GM19023 (cell line): ENCODE measurements at regions not wholly inside any gene's neighbourhood (a gene's known extent, or its start where the extent isn't known, plus 50 kb on each side); places are given as distances from the start of the nearest gene placed in this dataset.

Experiments used
- ATAC-seq: cut with Tn5 transposase; IDR thresholded peaks from one replicate; pipeline ENCODE4 v1.9.1; 2021; ENCODE audit warnings: mild to moderate bottlenecking, moderate library complexity; ENCODE audit not compliant: unreplicated experiment

GRCh38 chr2:12795851-12796250 lies 79.1 kb downstream of the TRIB2 start:
- no peak for ATAC-seq

DNA sequence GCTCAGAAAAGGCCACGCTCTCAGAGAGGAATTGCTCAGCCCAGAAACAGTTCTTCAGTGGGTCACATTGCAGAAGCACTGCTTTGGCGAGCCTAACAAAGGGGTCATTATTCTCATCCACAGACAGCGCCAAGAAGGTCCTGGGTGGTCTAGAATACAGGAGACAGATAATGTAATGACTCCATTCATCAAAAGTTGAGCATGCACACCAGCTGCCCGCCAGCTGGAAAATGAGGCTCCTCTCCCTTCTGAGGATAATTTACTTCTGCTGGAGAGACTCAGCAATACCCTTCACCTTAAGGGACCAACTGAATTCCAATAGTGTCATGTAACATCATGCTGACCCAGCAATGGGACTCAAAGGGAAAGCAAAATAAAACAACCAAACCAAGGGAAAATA lies 79.9 kb downstream of the TRIB2 start:
- ATAC-seq, result no peak

DNA sequence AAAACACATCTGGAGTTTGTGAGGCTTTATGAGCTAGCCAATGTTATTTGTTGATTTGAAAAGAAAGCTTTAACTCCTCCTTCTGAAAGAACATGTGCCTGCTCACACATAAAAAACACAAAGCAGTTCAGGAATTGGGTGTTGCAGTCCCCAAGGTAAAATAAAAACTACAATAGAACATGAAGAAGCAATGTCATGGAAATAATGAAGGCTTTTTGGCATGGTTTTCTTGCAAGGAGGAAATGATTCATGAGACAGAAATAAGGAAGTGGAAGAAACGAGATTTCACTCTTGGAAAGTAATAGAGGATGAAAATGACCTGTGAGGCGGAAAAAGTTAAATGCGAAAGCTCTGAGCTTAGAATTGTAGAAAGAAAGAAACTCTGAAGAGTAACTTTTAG lies 81.1 kb downstream of the TRIB2 start:
- ATAC-seq, result no peak

GRCh38 chr2:12803607-12804006 lies 86.9 kb downstream of the TRIB2 start:
- ATAC-seq, result no peak

DNA sequence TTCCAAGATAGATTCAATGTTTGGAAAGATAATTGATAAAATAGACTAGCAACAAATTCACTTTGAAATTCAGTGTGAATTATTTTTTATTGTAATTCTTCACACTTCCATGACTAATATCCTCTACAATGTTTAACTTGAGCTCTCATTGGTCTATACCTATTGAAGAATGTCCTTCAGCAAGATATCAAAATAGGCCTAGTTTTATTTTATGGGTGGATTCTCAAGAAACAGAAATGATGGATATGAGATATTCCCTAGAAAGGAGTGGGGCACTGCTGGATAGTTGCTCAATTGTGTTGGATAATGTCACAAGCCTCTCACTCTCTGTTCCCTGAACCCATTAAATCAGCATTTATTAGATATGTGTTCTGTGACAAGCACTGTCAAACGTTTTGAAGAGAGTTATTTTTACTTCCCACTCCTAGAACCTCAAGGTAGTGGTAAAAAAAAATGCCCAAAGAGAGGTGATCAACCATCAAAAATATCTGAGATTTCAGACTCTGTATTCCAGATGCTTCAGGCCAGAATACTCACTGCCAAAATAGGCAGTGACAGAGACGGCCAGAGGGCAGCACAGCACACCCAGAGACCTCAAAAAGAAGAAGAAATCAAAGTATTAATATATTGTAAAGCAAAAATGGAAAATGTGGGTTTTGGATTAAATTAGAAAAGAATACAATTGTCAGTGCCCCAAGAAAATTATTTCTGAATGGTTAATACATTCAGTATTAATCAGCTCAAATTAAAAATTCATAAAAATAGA lies 87.5 kb downstream of the TRIB2 start:
- ATAC-seq, result no peak

GRCh38 chr2:12805033-12805432 lies 88.3 kb downstream of the TRIB2 start:
- no peak for ATAC-seq

- ATAC-seq, result no peak
These were observed 90.0 kb downstream of the TRIB2 start for GRCh38 chr2:12806549-12807242.

DNA sequence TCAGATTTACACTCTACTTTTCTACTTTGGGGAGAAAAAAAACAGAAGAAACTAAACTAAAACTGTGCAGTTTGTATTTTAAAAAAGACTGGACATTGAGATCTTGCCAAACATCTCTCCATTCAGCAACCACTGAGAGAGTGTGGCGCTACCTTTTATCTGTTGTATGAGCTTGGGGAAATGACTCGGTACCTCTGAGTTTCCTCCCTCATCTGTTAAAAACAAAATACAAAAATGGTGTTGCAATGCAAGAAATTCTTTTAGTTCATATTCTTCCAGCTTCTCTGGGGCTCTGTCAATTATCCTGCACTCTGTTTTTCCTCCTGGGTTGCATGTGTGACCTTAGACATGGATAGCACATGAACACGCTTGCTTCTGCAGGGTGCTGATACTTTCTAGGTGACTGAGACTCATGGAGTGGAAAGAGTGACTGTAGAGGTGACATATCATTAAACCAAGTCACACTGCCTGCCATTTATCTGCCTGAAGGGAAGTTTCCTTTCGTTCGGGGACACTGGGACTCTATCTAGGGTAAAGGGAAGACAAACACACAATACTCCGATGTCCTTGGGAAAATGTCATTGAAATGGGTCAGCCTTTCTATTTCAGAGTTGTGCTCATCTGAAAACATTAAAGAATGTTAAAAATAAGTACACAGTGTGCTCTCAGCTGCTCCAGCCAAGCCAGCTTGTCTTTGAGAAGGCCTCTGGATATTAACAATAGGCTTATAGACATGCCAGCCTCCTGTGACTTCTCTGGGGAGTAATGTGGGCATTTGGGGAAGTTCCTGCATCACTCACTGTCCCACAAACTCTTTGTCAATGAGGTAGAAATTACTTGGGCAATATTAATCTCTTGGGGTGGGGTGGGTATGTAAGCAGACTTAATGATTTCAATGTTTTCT lies 91.4 kb downstream of the TRIB2 start:
- no peak for ATAC-seq

DNA sequence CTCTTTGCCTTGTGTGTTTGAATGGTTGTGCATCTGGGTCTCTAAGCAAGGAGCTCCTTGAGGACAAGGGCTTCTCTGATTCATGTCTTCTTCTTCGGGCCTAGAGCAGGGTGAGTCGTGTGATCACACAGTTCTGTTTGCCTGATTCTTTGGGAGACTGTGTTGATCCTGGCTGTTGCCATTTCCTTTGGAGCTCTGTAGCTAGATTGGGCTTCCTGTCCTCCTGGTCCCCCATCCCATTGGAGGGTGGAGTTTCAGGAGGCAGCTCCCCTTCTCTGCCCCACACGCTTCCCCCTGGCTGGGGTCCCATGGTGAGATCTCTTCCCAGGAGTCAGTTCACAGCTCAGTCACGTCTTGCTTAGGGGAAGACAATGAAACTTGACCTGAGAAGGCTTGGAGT lies 92.8 kb downstream of the TRIB2 start:
- no peak for ATAC-seq

DNA sequence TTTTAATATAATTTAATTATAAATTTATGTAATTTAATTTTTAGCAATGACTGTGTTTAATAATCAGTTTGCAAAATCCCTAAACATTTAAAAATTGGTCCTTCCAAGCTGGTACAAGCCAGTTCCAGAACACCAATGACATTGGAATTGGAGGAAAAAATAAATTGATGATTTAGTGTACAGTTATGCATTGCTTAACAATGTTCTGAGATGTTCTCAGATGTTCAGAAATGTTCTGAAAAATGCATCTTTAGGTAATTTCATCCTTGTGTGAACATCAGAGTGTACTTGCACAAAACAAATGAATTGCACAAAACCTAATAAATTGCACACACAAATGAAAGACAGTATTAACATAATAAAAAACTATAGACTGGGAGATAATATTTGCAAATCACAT lies 95.2 kb downstream of the TRIB2 start:
- ATAC-seq, result no peak

- ATAC-seq, result no peak
These were observed 96.4 kb downstream of the TRIB2 start for GRCh38 chr2:12813166-12813565.

- no peak for ATAC-seq
These were observed 99.9 kb downstream of the TRIB2 start for GRCh38 chr2:12816379-12817306.

DNA sequence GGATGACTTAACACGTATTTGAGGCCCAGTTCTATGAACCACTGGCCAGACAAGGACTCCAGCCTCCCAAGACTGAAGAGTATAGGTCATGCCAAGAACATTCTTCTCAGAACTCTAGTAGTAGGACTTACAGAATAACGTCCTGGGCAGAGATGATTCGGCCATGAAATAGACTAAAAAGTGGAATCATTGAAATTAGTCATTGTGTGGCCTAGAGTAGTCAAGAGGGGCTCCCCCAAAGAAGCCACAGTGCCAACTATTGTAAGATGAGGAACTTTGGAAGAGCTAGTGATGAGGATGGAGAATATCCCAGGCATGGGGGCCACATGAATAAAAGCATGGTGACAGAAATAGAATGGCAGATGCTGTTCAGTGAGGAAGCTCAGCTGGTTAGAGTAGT lies 101.1 kb downstream of the TRIB2 start:
- no peak for ATAC-seq

- no peak for ATAC-seq
These were observed 101.8 kb downstream of the TRIB2 start for GRCh38 chr2:12818416-12819102.

GRCh38 chr2:12819103-12819475 lies 102.4 kb downstream of the TRIB2 start:
- no peak for ATAC-seq

- no peak for ATAC-seq
These were observed 103.0 kb downstream of the TRIB2 start for GRCh38 chr2:12819721-12820120.

DNA sequence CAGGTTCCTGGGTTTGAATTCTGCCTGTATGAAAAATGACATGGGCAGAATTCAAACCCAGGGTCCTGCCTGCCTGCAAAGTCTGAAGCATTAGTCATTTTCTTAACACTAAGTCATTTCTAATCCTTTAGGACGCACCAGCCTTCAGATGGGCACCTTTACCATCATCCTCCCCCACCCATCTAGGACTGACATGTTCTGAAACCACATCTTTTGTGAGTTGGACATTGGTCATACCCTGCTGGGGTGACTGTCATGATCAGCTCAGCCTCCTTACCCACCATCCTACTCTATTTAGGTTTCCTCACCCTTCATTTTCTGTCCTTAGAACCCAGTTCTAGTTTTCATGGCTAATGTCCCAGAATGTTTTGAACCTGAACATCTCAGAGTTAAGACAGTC lies 104.9 kb downstream of the TRIB2 start:
- ATAC-seq, result no peak

- no peak for ATAC-seq
These were observed 107.6 kb downstream of the TRIB2 start for GRCh38 chr2:12824351-12824777.

DNA sequence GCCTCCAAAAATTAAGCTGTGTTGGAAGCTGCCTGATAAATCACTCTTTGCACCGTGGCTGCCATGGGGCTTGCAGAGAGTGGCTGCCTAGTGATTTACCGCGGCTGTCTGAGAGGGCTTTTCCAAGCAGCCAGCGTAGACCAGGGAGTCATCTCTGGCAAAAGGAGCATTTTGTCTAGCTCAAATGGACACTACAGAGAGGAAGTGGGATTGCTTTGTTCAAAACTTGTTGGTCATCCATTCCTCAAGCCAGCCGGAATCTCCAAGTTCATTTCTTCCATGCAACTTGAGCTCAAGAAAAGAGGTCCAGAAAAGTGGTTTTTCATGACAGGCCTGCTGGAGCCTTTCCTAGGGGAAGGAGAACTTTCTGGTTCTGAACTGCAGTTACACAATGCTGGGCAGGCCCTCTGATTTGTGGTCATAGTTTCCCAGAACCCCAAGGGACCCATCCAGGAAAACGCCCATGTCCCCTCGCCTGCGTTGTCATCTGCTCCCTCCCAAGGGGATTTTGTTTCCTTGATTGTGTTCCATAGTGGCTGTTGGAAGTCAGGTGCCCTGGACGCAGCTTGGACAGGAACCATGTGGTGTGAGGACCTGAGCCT lies 108.1 kb downstream of the TRIB2 start:
- ATAC-seq, result no peak

- no peak for ATAC-seq
These were observed 110.0 kb downstream of the TRIB2 start for GRCh38 chr2:12826781-12827180.
